ENCODE measurements at regions not wholly inside any gene's neighbourhood (a gene's known extent, or its start where the extent isn't known, plus 50 kb on each side); places are given as distances from the start of the nearest gene placed in this dataset.
A peak's percentile ranks its signal among the peaks of the same experiment; 100 is the strongest.

GRCh38 chr16:85537331-85537788 is 75.8 kb upstream of the GSE1 start:
- H3K9me3 ChIP-seq, result no peaks in the 10 kb centered on the region
- peaks cover 36% of the 10 kb centered on the region for H3K4me1 ChIP-seq
- intact Hi-C loops (cut with DNase I), result no loop called here
- no peak overlapping the region for H3K27ac ChIP-seq
- TF ChIP-seq POLR2A (IDR thresholded peaks at IDR 0.05), result no peak
- no peak for TF ChIP-seq POLR2AphosphoS5 (IDR thresholded peaks at IDR 0.05; ENCODE audit: insufficient read depth in 1 of 2, low read depth in 1 of 2)
- TF ChIP-seq CTCF (IDR thresholded peaks at IDR 0.05), result no peak
- no peaks in the 10 kb centered on the region for H3K27me3 ChIP-seq
- no peak for DNase-seq (ENCODE audit: extremely low spot score in 2 of 2)
- no peak overlapping the region for H3K4me3 ChIP-seq
- no peaks in the 10 kb centered on the region for H3K36me3 ChIP-seq

- intact Hi-C loops (cut with DNase I), result no loop called here
Observed at GRCh38 chr16:85537795-85538401, 75.2 kb upstream of the GSE1 start.

GRCh38 chr16:85539084-85539483 is 74.0 kb upstream of the GSE1 start:
- H3K27me3 ChIP-seq, result no peaks in the 10 kb centered on the region
- no peak overlapping the region for H3K27ac ChIP-seq
- no peaks in the 10 kb centered on the region for H3K36me3 ChIP-seq
- no peaks in the 10 kb centered on the region for H3K9me3 ChIP-seq
- H3K4me3 ChIP-seq, result no peak overlapping the region
- no peak for DNase-seq (ENCODE audit: extremely low spot score in 2 of 2)
- H3K4me1 ChIP-seq, result peaks cover 48% of the 10 kb centered on the region
- intact Hi-C loops (cut with DNase I), result no loop called here
- TF ChIP-seq POLR2AphosphoS5 (IDR thresholded peaks at IDR 0.05; ENCODE audit: insufficient read depth in 1 of 2, low read depth in 1 of 2) (no peak), POLR2A (IDR thresholded peaks at IDR 0.05) (no peak), CTCF (IDR thresholded peaks at IDR 0.05) (no peak)

More at GRCh38 chr16:85537795-85538401, 75.2 kb upstream of the GSE1 start:
- TF ChIP-seq POLR2A (IDR thresholded peaks at IDR 0.05) (no peak), POLR2AphosphoS5 (IDR thresholded peaks at IDR 0.05; ENCODE audit: insufficient read depth in 1 of 2, low read depth in 1 of 2) (no peak), CTCF (IDR thresholded peaks at IDR 0.05) (no peak)
- Histone ChIP-seq H3K4me3 (no peak overlapping the region), H3K36me3 (no peaks in the 10 kb centered on the region), H3K9me3 (no peaks in the 10 kb centered on the region), H3K4me1 (peaks cover 42% of the 10 kb centered on the region), H3K27me3 (no peaks in the 10 kb centered on the region), H3K27ac (no peak overlapping the region)
- no peak for DNase-seq (ENCODE audit: extremely low spot score in 2 of 2)

- intact Hi-C loops (cut with DNase I), result no loop called here
- Histone ChIP-seq H3K27ac (no peak overlapping the region), H3K36me3 (no peaks in the 10 kb centered on the region), H3K9me3 (no peaks in the 10 kb centered on the region), H3K4me3 (no peak overlapping the region), H3K27me3 (no peaks in the 10 kb centered on the region), H3K4me1 (peaks cover 48% of the 10 kb centered on the region)
- no peak for DNase-seq (ENCODE audit: extremely low spot score in 2 of 2)
- TF ChIP-seq POLR2AphosphoS5 (IDR thresholded peaks at IDR 0.05; ENCODE audit: insufficient read depth in 1 of 2, low read depth in 1 of 2) (no peak), POLR2A (IDR thresholded peaks at IDR 0.05) (no peak), CTCF (IDR thresholded peaks at IDR 0.05) (no peak)
Observed at GRCh38 chr16:85539629-85540291, 73.4 kb upstream of the GSE1 start.

GRCh38 chr16:85541181-85541580 is 71.9 kb upstream of the GSE1 start:
- H3K27me3 ChIP-seq, result no peaks in the 10 kb centered on the region
- DNase-seq (ENCODE audit: extremely low spot score in 2 of 2), result no peak
- no peak for TF ChIP-seq POLR2AphosphoS5 (IDR thresholded peaks at IDR 0.05; ENCODE audit: insufficient read depth in 1 of 2, low read depth in 1 of 2)
- no peak for TF ChIP-seq POLR2A (IDR thresholded peaks at IDR 0.05)
- no peak for TF ChIP-seq CTCF (IDR thresholded peaks at IDR 0.05)
- H3K4me1 ChIP-seq, result peaks cover 37% of the 10 kb centered on the region
- H3K4me3 ChIP-seq, result no peak overlapping the region
- intact Hi-C loops (cut with DNase I), result no loop called here
- H3K9me3 ChIP-seq, result no peaks in the 10 kb centered on the region
- peak overlapping the region; percentile 52 for H3K27ac ChIP-seq
- H3K36me3 ChIP-seq, result no peaks in the 10 kb centered on the region

Data from vagina (tissue), 2 donors.